Endothelial cell of umbilical vein (primary cell): ENCODE measurements at regions not wholly inside any gene's neighbourhood (a gene's known extent, or its start where the extent isn't known, plus 50 kb on each side); places are given as distances from the start of the nearest gene placed in this dataset.

ENCODE experiments used
- BruUV-seq: library from RNA; stranded (reverse); fragments of 400-500 nt; replicated peaks from 2 replicates; lab custom pipeline; 2021; lab: Mats Ljungman, UMichigan
- CTCF ChIA-PET: fragments of 300-600, 350-600 bp; sonication (Branson Sonifier 250); formaldehyde crosslinking; loops from one replicate; lab custom pipeline; 2021; ENCODE audit warnings: antibody characterized with exemption, inconsistent platforms; lab: Charles Lee
- POLR2A ChIA-PET: fragments of 300-600, 350-600 bp; sonication (Branson Sonifier 250); formaldehyde crosslinking; loops from one replicate; lab custom pipeline; 2021; ENCODE audit warnings: antibody characterized with exemption, inconsistent platforms; lab: Charles Lee
- DNase-seq: peaks from one replicate; pipeline ENCODE4 v3.0.0-alpha.2; 2011; ENCODE audit warnings: low read depth, low spot score
- FAIRE-seq: peaks from 2 replicates; lab custom pipeline; 2011; peaks lifted over from hg19 to GRCh38; lab: Jason Lieb, UNC
- H2AFZ ChIP-seq: 2 replicates; pipeline ENCODE4 v1.6.0; 2012; ENCODE audit warnings: low read depth, low read length, control low read depth, inconsistent platforms
- H3K27ac ChIP-seq: 2 replicates; pipeline ENCODE4 v1.5.1; 2011; ENCODE audit warnings: low read depth, mild to moderate bottlenecking, control low read depth, low read length, moderate library complexity; ENCODE audit not compliant: insufficient read depth
- H3K27me3 ChIP-seq, 2 experiments: 2 replicates each; pipeline versions ENCODE4 v1.6.0 to v1.6.1; 2011; ENCODE audit warnings: low read length in 2 of 2, mixed read lengths in 1 of 2; ENCODE audit not compliant: control insufficient read depth in 2 of 2, insufficient read depth in 2 of 2
- H3K36me3 ChIP-seq, 2 experiments: 2 replicates in 1 of 2; 3 replicates in 1 of 2; pipeline ENCODE4 v1.5.1; 2011; ENCODE audit warnings: low read length in 2 of 2, mild to moderate bottlenecking in 1 of 2, moderate library complexity in 1 of 2; ENCODE audit not compliant: control insufficient read depth in 2 of 2, insufficient read depth in 2 of 2; ENCODE audit errors: extremely low read depth in 1 of 2
- H3K4me1 ChIP-seq: 3 replicates; pipeline ENCODE4 v1.5.1; 2011; ENCODE audit warnings: mild to moderate bottlenecking, low read length; ENCODE audit not compliant: control insufficient read depth, insufficient read depth; ENCODE audit errors: extremely low read depth
- H3K4me2 ChIP-seq: 2 replicates; pipeline ENCODE4 v1.6.1; 2011; ENCODE audit warnings: low read length, control low read depth, mixed read lengths; ENCODE audit not compliant: insufficient read depth
- H3K4me3 ChIP-seq, 3 experiments: fragments of 200-600 bp in 1 of 3; sonication (generic), shearing (Covaris generic) in 1 of 3; replicated peaks in 1 of 3; 2 replicates each; pipeline ENCODE4 v1.5.1; 2011 to 2016; ENCODE audit warnings: control low read depth in 3 of 3, low read length in 3 of 3, mild to moderate bottlenecking in 2 of 3, inconsistent platforms in 1 of 3, low read depth in 1 of 3, moderate library complexity in 1 of 3; ENCODE audit not compliant: insufficient read depth in 1 of 3
- H3K79me2 ChIP-seq: 2 replicates; pipeline ENCODE4 v1.6.0; 2012; ENCODE audit warnings: low read length, inconsistent platforms; ENCODE audit not compliant: control insufficient read depth, insufficient read depth
- H3K9ac ChIP-seq: replicated peaks from 2 replicates; pipeline ENCODE3; 2011; ENCODE audit warnings: low read length, control low read depth; ENCODE audit not compliant: insufficient read depth; ENCODE audit errors: extremely low read depth
- H3K9me1 ChIP-seq: replicated peaks from 3 replicates; pipeline ENCODE4 v1.6.0; 2011; ENCODE audit warnings: mild to moderate bottlenecking, low read length; ENCODE audit not compliant: control insufficient read depth, insufficient read depth; ENCODE audit errors: extremely low read depth
- H3K9me3 ChIP-seq: replicated peaks from 2 replicates; pipeline ENCODE4 v1.5.1; 2012; ENCODE audit warnings: low read length, inconsistent platforms; ENCODE audit not compliant: control insufficient read depth, insufficient read depth
- H4K20me1 ChIP-seq: replicated peaks from 2 replicates; pipeline ENCODE3; 2011; ENCODE audit warnings: mild to moderate bottlenecking, low read length; ENCODE audit not compliant: control insufficient read depth, insufficient read depth; ENCODE audit errors: extremely low read depth
- CTCF ChIP-seq, 2 donors: IDR thresholded peaks; 1 replicate in 1 of 2; 2 replicates in 1 of 2; pipeline ENCODE4 v1.5.1; 2011; ENCODE audit warnings: low read length in 2 of 2, mild to moderate bottlenecking in 2 of 2, moderate library complexity in 2 of 2, control low read depth in 1 of 2, inconsistent platforms in 1 of 2, low read depth in 1 of 2; ENCODE audit not compliant: insufficient read depth in 1 of 2; ENCODE audit errors: extremely low read depth in 1 of 2
- EZH2 ChIP-seq: IDR thresholded peaks from 2 replicates; pipeline ENCODE4 v1.6.1; 2012; ENCODE audit warnings: borderline replicate concordance, low read depth, mild to moderate bottlenecking, moderate library complexity, low read length, inconsistent platforms; ENCODE audit not compliant: severe bottlenecking
- FOS ChIP-seq: IDR thresholded peaks from 2 replicates; pipeline ENCODE4 v1.6.1; 2011; ENCODE audit warnings: mild to moderate bottlenecking, low read length, moderate library complexity, borderline replicate concordance; ENCODE audit not compliant: insufficient read depth
- GATA2 ChIP-seq: IDR thresholded peaks from 2 replicates; pipeline ENCODE4 v1.7.0; 2011; ENCODE audit warnings: low read depth, mild to moderate bottlenecking, moderate library complexity, mixed read lengths, low read length; ENCODE audit not compliant: insufficient read length, insufficient read depth
- JUN ChIP-seq: IDR thresholded peaks from 2 replicates; pipeline ENCODE4 v1.6.1; 2011; ENCODE audit warnings: borderline replicate concordance, low read depth; ENCODE audit not compliant: insufficient read length, insufficient read depth
- MAX ChIP-seq: IDR thresholded peaks from 2 replicates; pipeline ENCODE4 v1.6.1; 2011; ENCODE audit not compliant: insufficient read depth, insufficient read length
- MYC ChIP-seq: IDR thresholded peaks from one replicate; pipeline ENCODE4 v1.6.1; 2011; ENCODE audit warnings: mild to moderate bottlenecking, low read depth, low read length
- POLR2A ChIP-seq: IDR thresholded peaks from 2 replicates; pipeline ENCODE4 v1.6.1; 2012; ENCODE audit warnings: low read depth, mild to moderate bottlenecking, control low read depth, low read length
- POLR2AphosphoS5 ChIP-seq: IDR thresholded peaks from 2 replicates; pipeline ENCODE4 v1.6.1; 2012; ENCODE audit warnings: low read depth, mild to moderate bottlenecking, control low read depth, low read length, moderate library complexity; ENCODE audit not compliant: insufficient read depth
- dilution Hi-C: fragments of 300-500 bp; cut with MboI; formaldehyde crosslinking; loops from one replicate; pipeline ENCODE4 v1.15.0; 2019; ENCODE audit warnings: low sequenced_read_pairs; ENCODE audit not compliant: extremely low pct_ligation_motif_present
- intact Hi-C: fragments of 100-400 bp; cut with micrococcal nuclease; formaldehyde crosslinking; loops from one replicate; pipeline ENCODE4 v1.10.0; 2022

GRCh38 chr6:80942911-80943310 lies 809.6 kb downstream of the TENT5A start:
- Histone ChIP-seq H3K79me2 (no peaks in the 10 kb centered on the region), H3K4me1 (no peaks in the 10 kb centered on the region), H3K27me3 (no peaks in the 10 kb centered on the region), H3K9me1 (no peaks in the 10 kb centered on the region), H3K36me3 (no peaks in the 10 kb centered on the region), H3K4me2 (no peak overlapping the region), H3K9me3 (no peaks in the 10 kb centered on the region), H3K9ac (no peak overlapping the region), H4K20me1 (no peaks in the 10 kb centered on the region), H3K27ac (no peak overlapping the region), H3K4me3 (no peak overlapping the region), H2AFZ (no peak overlapping the region)
- dilution Hi-C loops = no loop called here
- FAIRE-seq (no peak), DNase-seq (no peak)
- BruUV-seq = no TSS peak
- POLR2A ChIA-PET = no interaction called here
- TF ChIP-seq GATA2 = no peak
- no peak for TF ChIP-seq POLR2AphosphoS5
- no peak for TF ChIP-seq POLR2A
- no peak for TF ChIP-seq MYC
- CTCF ChIA-PET = interaction anchor here (1.0 to 1.3 kb wide), 2 partner anchors 12 to 27 kb away, joined by 3 read pairs; no protein-coding TSS in a partner anchor
- intact Hi-C loops = no loop called here

- H3K4me1 ChIP-seq = no peaks in the 10 kb centered on the region
- no peaks in the 10 kb centered on the region for H3K9me3 ChIP-seq
- no peak overlapping the region for H3K27ac ChIP-seq
- no peaks in the 10 kb centered on the region for H4K20me1 ChIP-seq
- DNase-seq = no peak
- dilution Hi-C loops (no loop called here), intact Hi-C loops (no loop called here)
- H2AFZ ChIP-seq = no peak overlapping the region
- ChIA-PET CTCF (interaction anchor here (1.2 kb wide), 1 partner anchor 12 kb away, joined by 4 read pairs; no protein-coding TSS in a partner anchor), POLR2A (no interaction called here)
- no peak for TF ChIP-seq EZH2
- no peak for TF ChIP-seq MYC
- TF ChIP-seq GATA2 = no peak
- no peak for TF ChIP-seq FOS
- TF ChIP-seq POLR2AphosphoS5 = no peak
- no peak for TF ChIP-seq POLR2A
- no peak for TF ChIP-seq CTCF (IDR thresholded peaks at IDR 0.05; ENCODE audit: extremely low read depth in 1 of 2, insufficient read depth in 1 of 2, low read depth in 1 of 2, low read length in 2 of 2)
- TF ChIP-seq MAX = no peak
- TF ChIP-seq JUN = no peak
- H3K27me3 ChIP-seq = no peaks in the 10 kb centered on the region
- H3K36me3 ChIP-seq = no peaks in the 10 kb centered on the region
- no peak overlapping the region for H3K4me2 ChIP-seq
- no peak for FAIRE-seq
- H3K9ac ChIP-seq = no peak overlapping the region
- no peaks in the 10 kb centered on the region for H3K79me2 ChIP-seq
- no peak overlapping the region for H3K4me3 ChIP-seq
- H3K9me1 ChIP-seq = no peaks in the 10 kb centered on the region
- no TSS peak for BruUV-seq
Observed at GRCh38 chr6:80940976-80941375, 811.5 kb downstream of the TENT5A start.
